ENCODE measurements at regions not wholly inside any gene's neighbourhood (a gene's known extent, or its start where the extent isn't known, plus 50 kb on each side); places are given as distances from the start of the nearest gene placed in this dataset.

DNA sequence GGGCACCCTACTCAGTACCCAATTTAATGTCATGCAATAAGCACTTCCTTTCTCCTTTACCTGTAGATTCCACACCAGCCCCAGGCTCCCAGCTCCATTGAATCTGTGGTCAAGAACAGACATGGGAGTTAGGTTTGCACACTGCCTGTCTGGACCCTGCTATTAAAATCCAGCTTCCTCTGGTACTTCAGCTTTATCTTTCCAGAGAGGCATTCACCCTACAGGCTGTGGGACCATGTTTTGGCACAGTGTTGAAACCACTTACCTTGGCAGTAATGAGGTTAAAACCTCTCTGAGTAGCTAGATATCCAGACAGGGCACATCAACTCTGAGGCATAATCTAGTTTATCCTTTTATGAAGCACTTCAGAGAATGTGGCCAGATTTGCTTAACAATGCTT lies 191.5 kb upstream of the PCSK5 start:
- no peak overlapping the region for H3K9ac ChIP-seq (ENCODE audit: insufficient read depth, low read depth, low read length)
- intact Hi-C loops (cut with micrococcal nuclease; ENCODE audit: unreplicated experiment) = no loop called here
- H3K36me3 ChIP-seq (replicated peaks in 1 of 2; ENCODE audit: control insufficient read depth in 1 of 2, insufficient read depth in 2 of 2, low read length in 2 of 2) = no peaks in the 10 kb centered on the region
- DNase-seq (ENCODE audit: low spot score) (no peak), ATAC-seq (no peak), FAIRE-seq (no peak)
- no TSS peak for BruUV-seq (replicated peaks)
- TF ChIP-seq RFX3 (CRISPR knock-in tag; IDR thresholded peaks at IDR 0.05) (no peak), CENPX (CRISPR knock-in tag; IDR thresholded peaks at IDR 0.05) (no peak), HES4 (CRISPR knock-in tag; IDR thresholded peaks at IDR 0.05; ENCODE audit: borderline replicate concordance) (no peak), ZNF720 (CRISPR knock-in tag; IDR thresholded peaks at IDR 0.05) (no peak), ZNF431 (CRISPR knock-in tag; IDR thresholded peaks at IDR 0.05; ENCODE audit: borderline replicate concordance, low read depth) (no peak), RAD21 (CRISPR knock-in tag; IDR thresholded peaks at IDR 0.05) (no peak), HIVEP1 (CRISPR knock-in tag; IDR thresholded peaks at IDR 0.05) (no peak), ZBTB8A (CRISPR knock-in tag; IDR thresholded peaks at IDR 0.05; ENCODE audit: borderline replicate concordance, low read depth) (no peak), EHMT2 (IDR thresholded peaks at IDR 0.05; ENCODE audit: borderline replicate concordance, low read depth, low read length) (no peak)
- TF ChIP-seq, protein P1, sequence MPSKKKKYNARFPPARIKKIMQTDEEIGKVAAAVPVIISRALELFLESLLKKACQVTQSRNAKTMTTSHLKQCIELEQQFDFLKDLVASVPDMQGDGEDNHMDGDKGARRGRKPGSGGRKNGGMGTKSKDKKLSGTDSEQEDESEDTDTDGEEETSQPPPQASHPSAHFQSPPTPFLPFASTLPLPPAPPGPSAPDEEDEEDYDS (CRISPR knock-in tag; IDR thresholded peaks at IDR 0.05) = no peak
- TF ChIP-seq, protein P2, sequence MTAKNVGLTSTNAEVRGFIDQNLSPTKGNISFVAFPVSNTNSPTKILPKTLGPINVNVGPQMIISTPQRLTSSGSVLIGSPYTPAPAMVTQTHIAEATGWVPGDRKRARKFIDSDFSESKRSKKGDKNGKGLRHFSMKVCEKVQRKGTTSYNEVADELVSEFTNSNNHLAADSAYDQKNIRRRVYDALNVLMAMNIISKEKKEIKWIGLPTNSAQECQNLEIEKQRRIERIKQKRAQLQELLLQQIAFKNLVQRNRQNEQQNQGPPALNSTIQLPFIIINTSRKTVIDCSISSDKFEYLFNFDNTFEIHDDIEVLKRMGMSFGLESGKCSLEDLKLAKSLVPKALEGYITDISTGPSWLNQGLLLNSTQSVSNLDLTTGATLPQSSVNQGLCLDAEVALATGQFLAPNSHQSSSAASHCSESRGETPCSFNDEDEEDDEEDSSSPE (CRISPR knock-in tag; IDR thresholded peaks at IDR 0.05) = no peak
- TF ChIP-seq, protein P3, sequence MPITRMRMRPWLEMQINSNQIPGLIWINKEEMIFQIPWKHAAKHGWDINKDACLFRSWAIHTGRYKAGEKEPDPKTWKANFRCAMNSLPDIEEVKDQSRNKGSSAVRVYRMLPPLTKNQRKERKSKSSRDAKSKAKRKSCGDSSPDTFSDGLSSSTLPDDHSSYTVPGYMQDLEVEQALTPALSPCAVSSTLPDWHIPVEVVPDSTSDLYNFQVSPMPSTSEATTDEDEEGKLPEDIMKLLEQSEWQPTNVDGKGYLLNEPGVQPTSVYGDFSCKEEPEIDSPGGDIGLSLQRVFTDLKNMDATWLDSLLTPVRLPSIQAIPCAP (CRISPR knock-in tag; IDR thresholded peaks at IDR 0.05; ENCODE audit: low read depth) = no peak
- TF ChIP-seq, protein P4, sequence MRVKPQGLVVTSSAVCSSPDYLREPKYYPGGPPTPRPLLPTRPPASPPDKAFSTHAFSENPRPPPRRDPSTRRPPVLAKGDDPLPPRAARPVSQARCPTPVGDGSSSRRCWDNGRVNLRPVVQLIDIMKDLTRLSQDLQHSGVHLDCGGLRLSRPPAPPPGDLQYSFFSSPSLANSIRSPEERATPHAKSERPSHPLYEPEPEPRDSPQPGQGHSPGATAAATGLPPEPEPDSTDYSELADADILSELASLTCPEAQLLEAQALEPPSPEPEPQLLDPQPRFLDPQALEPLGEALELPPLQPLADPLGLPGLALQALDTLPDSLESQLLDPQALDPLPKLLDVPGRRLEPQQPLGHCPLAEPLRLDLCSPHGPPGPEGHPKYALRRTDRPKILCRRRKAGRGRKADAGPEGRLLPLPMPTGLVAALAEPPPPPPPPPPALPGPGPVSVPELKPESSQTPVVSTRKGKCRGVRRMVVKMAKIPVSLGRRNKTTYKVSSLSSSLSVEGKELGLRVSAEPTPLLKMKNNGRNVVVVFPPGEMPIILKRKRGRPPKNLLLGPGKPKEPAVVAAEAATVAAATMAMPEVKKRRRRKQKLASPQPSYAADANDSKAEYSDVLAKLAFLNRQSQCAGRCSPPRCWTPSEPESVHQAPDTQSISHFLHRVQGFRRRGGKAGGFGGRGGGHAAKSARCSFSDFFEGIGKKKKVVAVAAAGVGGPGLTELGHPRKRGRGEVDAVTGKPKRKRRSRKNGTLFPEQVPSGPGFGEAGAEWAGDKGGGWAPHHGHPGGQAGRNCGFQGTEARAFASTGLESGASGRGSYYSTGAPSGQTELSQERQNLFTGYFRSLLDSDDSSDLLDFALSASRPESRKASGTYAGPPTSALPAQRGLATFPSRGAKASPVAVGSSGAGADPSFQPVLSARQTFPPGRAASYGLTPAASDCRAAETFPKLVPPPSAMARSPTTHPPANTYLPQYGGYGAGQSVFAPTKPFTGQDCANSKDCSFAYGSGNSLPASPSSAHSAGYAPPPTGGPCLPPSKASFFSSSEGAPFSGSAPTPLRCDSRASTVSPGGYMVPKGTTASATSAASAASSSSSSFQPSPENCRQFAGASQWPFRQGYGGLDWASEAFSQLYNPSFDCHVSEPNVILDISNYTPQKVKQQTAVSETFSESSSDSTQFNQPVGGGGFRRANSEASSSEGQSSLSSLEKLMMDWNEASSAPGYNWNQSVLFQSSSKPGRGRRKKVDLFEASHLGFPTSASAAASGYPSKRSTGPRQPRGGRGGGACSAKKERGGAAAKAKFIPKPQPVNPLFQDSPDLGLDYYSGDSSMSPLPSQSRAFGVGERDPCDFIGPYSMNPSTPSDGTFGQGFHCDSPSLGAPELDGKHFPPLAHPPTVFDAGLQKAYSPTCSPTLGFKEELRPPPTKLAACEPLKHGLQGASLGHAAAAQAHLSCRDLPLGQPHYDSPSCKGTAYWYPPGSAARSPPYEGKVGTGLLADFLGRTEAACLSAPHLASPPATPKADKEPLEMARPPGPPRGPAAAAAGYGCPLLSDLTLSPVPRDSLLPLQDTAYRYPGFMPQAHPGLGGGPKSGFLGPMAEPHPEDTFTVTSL (CRISPR knock-in tag; IDR thresholded peaks at IDR 0.05; ENCODE audit: borderline replicate concordance) = no peak
- H3K4me1 ChIP-seq (ENCODE audit: insufficient read depth, low read length) = no peaks in the 10 kb centered on the region
- CTCF ChIA-PET (ENCODE audit: low intra/inter-chr PET ratio, low total read pairs) = no interaction called here
- no peaks in the 10 kb centered on the region for H3K79me2 ChIP-seq (ENCODE audit: insufficient read depth, low read length)
- H3K9me3 ChIP-seq (ENCODE audit: low read length) = no peaks in the 10 kb centered on the region
- no peak overlapping the region for H2AFZ ChIP-seq (ENCODE audit: low read length)
- POLR2A ChIA-PET = no interaction called here
- in situ Hi-C loops (cut with HindIII; ENCODE audit: extremely low pct_ligation_motif_present, low pct_unique_long_range_greater_than_20kb) = no loop called here
- no peak overlapping the region for H3K4me2 ChIP-seq (ENCODE audit: low read depth, low read length)
- H3K27ac ChIP-seq (ENCODE audit: extremely low read length, insufficient read depth, low read length) = no peak overlapping the region
- no peaks in the 10 kb centered on the region for H3K27me3 ChIP-seq (ENCODE audit: control insufficient read depth in 1 of 2, insufficient read depth in 2 of 2, low read length in 2 of 2)
- H4K20me1 ChIP-seq (ENCODE audit: insufficient read depth, low read length) = no peaks in the 10 kb centered on the region
- no peak overlapping the region for H3K4me3 ChIP-seq (replicated peaks in 1 of 3; ENCODE audit: insufficient read depth in 1 of 3, low read depth in 2 of 3, low read length in 3 of 3)
